Right lobe of liver (tissue), 4 donors: ENCODE measurements at regions not wholly inside any gene's neighbourhood (a gene's known extent, or its start where the extent isn't known, plus 50 kb on each side); places are given as distances from the start of the nearest gene placed in this dataset.

Experiments
- POLR2A ChIP-seq: fragments of 450-650 bp; IDR thresholded peaks from one replicate; pipeline ENCODE4 v1.6.1; 2017; ENCODE audit warnings: antibody characterized with exemption, mild to moderate bottlenecking
- TF ChIP-seq, protein P1 (sequence below), 4 donors: fragments of 200-600 bp in 3 of 4; fragments of 450-650 bp in 1 of 4; IDR thresholded peaks; one replicate each; pipeline versions ENCODE4 v1.5.1 to v1.8.0; 2016 to 2022; ENCODE audit warnings: antibody characterized with exemption in 4 of 4, mild to moderate bottlenecking in 2 of 4
- donor health status: DM: no; HTN: no; CAD: no.
- donor health status: DM: no; HTN: no; CAD: no.
- donor health status: DM: no; HTN: yes; CAD: no.

GRCh38 chr20:10951904-10952303, 278.1 kb upstream of the JAG1 start:
- TF ChIP-seq, protein P1, sequence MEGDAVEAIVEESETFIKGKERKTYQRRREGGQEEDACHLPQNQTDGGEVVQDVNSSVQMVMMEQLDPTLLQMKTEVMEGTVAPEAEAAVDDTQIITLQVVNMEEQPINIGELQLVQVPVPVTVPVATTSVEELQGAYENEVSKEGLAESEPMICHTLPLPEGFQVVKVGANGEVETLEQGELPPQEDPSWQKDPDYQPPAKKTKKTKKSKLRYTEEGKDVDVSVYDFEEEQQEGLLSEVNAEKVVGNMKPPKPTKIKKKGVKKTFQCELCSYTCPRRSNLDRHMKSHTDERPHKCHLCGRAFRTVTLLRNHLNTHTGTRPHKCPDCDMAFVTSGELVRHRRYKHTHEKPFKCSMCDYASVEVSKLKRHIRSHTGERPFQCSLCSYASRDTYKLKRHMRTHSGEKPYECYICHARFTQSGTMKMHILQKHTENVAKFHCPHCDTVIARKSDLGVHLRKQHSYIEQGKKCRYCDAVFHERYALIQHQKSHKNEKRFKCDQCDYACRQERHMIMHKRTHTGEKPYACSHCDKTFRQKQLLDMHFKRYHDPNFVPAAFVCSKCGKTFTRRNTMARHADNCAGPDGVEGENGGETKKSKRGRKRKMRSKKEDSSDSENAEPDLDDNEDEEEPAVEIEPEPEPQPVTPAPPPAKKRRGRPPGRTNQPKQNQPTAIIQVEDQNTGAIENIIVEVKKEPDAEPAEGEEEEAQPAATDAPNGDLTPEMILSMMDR (IDR thresholded peaks at IDR 0.05) = no peak
- no peak for TF ChIP-seq POLR2A
